Fibroblast of pulmonary artery (primary cell): ENCODE measurements at regions not wholly inside any gene's neighbourhood (a gene's known extent, or its start where the extent isn't known, plus 50 kb on each side); places are given as distances from the start of the nearest gene placed in this dataset.

ENCODE experiments used
- DNase-seq: peaks from one replicate; pipeline ENCODE4 v3.0.0-alpha.2; 2010; ENCODE audit warnings: low read depth
- H3K4me3 ChIP-seq: replicated peaks from 2 replicates; pipeline ENCODE4 v1.5.1; 2011; ENCODE audit warnings: low read depth, mild to moderate bottlenecking, control low read depth, low read length, moderate library complexity
- CTCF ChIP-seq: IDR thresholded peaks from 2 replicates; pipeline ENCODE4 v1.5.1; 2011; ENCODE audit warnings: mild to moderate bottlenecking, control low read depth, low read length, inconsistent platforms; ENCODE audit errors: missing control alignments

- no peak overlapping the region for H3K4me3 ChIP-seq
- no peak for TF ChIP-seq CTCF
- no peak for DNase-seq
These were observed 518.6 kb upstream of the MYT1L start for GRCh38 chr2:2849464-2850217.

GRCh38 chr2:2848621-2849333 lies 517.7 kb upstream of the MYT1L start:
- no peak for DNase-seq
- no peak for TF ChIP-seq CTCF
- no peak overlapping the region for H3K4me3 ChIP-seq

GRCh38 chr2:2848198-2848597 lies 517.1 kb upstream of the MYT1L start:
- TF ChIP-seq CTCF: no peak
- no peak overlapping the region for H3K4me3 ChIP-seq
- no peak for DNase-seq

- no peak overlapping the region for H3K4me3 ChIP-seq
- DNase-seq: no peak
- TF ChIP-seq CTCF: no peak
These were observed 516.2 kb upstream of the MYT1L start for GRCh38 chr2:2847209-2847676.

GRCh38 chr2:2846332-2847208 lies 515.5 kb upstream of the MYT1L start:
- TF ChIP-seq CTCF: no peak
- no peak overlapping the region for H3K4me3 ChIP-seq
- no peak for DNase-seq

GRCh38 chr2:2845806-2846315 lies 514.8 kb upstream of the MYT1L start:
- no peak overlapping the region for H3K4me3 ChIP-seq
- TF ChIP-seq CTCF: no peak
- no peak for DNase-seq
